Activated naive CD4-positive, alpha-beta T cell treated with anti-CD3 and anti-CD28 coated beads for 36 hours (primary cell): ENCODE measurements at regions not wholly inside any gene's neighbourhood (a gene's known extent, or its start where the extent isn't known, plus 50 kb on each side); places are given as distances from the start of the nearest gene placed in this dataset.

Source experiments
- CTCF ChIA-PET: fragments of 350-600 bp; sonication (Branson Sonifier 250); formaldehyde crosslinking; loops from one replicate; lab custom pipeline; 2021; ENCODE audit warnings: antibody characterized with exemption; lab: Charles Lee
- DNase-seq: peaks from one replicate; pipeline ENCODE4 v3.0.0-alpha.2; 2020
- H3K27ac Mint-ChIP-seq: one replicate; pipeline ENCODE4 v1.8.0; 2021; ENCODE audit warnings: mild to moderate bottlenecking, mixed read lengths
- H3K27me3 Mint-ChIP-seq: one replicate; pipeline ENCODE4 v1.8.0; 2021; ENCODE audit warnings: low read depth, mixed read lengths
- H3K36me3 Mint-ChIP-seq: one replicate; pipeline ENCODE4 v1.8.0; 2021; ENCODE audit warnings: low read depth, mixed read lengths
- H3K4me1 Mint-ChIP-seq: one replicate; pipeline ENCODE4 v1.8.0; 2021; ENCODE audit warnings: low read depth, mixed read lengths
- H3K4me3 Mint-ChIP-seq: one replicate; pipeline ENCODE4 v1.8.0; 2021; ENCODE audit warnings: mild to moderate bottlenecking, moderate library complexity, mixed read lengths
- H3K9me3 Mint-ChIP-seq: one replicate; pipeline ENCODE4 v1.8.0; 2021; ENCODE audit warnings: mixed read lengths
- intact Hi-C: fragments of 100-400 bp; cut with micrococcal nuclease; formaldehyde crosslinking; loops from one replicate; pipeline ENCODE4 v1.15.1; 2023

- Mint-ChIP-seq H3K27me3 (no peaks in the 10 kb centered on the region), H3K9me3 (no peaks in the 10 kb centered on the region), H3K4me3 (no peak overlapping the region), H3K4me1 (peaks cover 54% of the 10 kb centered on the region), H3K36me3 (peaks cover 2% of the 10 kb centered on the region), H3K27ac (no peak overlapping the region)
- no peak for DNase-seq
- intact Hi-C loops: no loop called here
- CTCF ChIA-PET: no interaction called here
Measured at GRCh38 chrX:13126775-13127174, 82.4 kb upstream of the FAM9C start.

- Mint-ChIP-seq H3K9me3 (no peaks in the 10 kb centered on the region), H3K4me1 (peaks cover 49% of the 10 kb centered on the region), H3K4me3 (no peak overlapping the region), H3K27me3 (no peaks in the 10 kb centered on the region), H3K36me3 (peaks cover 2% of the 10 kb centered on the region), H3K27ac (no peak overlapping the region)
- intact Hi-C loops: loop anchor here (2.0 kb wide), 1 partner anchor 32 kb away; no protein-coding TSS in a partner anchor
- CTCF ChIA-PET: interaction anchor here (1.3 kb wide), 1 partner anchor 14 kb away, joined by 4 read pairs; no protein-coding TSS in a partner anchor
- no peak for DNase-seq
Measured at GRCh38 chrX:13125188-13125587, 80.8 kb upstream of the FAM9C start.

GRCh38 chrX:13123857-13124345 is 79.5 kb upstream of the FAM9C start:
- Mint-ChIP-seq H3K36me3 (peaks cover 2% of the 10 kb centered on the region), H3K9me3 (no peaks in the 10 kb centered on the region), H3K27ac (peak overlapping the region; percentile 70), H3K27me3 (no peaks in the 10 kb centered on the region), H3K4me3 (peak overlapping the region; percentile 39), H3K4me1 (peaks cover 49% of the 10 kb centered on the region)
- peak; percentile 6 for DNase-seq
- intact Hi-C loops: loop anchor here (1.0 to 2.0 kb wide), 3 partner anchors 23 to 44 kb away; no protein-coding TSS in a partner anchor
- CTCF ChIA-PET: interaction anchor here (1.3 to 1.5 kb wide), 2 partner anchors 16 to 178 kb away, joined by 4 to 5 read pairs; no protein-coding TSS in a partner anchor

DNA sequence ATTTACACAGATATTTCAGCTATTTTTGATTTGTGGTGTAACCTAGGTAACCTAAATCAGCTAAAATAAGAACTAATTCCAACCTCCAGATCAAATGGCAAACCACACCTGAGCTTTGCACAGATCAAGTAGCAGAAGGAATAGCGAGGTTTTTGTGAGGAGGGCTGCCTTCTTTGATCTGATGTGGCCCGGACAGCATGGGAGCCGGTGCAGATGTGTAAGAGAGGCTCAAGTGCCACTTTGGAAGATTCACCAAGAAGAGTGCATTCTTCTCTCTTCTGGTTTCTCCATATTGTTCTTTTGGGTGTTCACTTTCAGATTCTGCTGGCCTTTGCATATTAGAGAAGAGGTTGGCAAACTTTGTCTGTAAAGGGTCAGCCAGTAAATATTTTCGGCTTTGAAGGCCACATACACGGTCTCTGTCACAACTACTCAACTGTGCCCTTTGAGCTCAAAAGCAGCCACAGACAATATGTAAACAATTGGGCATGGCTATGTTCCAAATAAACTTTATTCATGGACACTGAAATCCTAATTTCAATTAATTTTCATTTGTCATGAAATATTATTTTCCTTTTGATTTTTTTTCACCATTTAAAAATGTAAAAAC is 78.9 kb upstream of the FAM9C start:
- Mint-ChIP-seq H3K4me1 (peaks cover 47% of the 10 kb centered on the region), H3K27ac (peak overlapping the region; percentile 70), H3K27me3 (no peaks in the 10 kb centered on the region), H3K9me3 (no peaks in the 10 kb centered on the region), H3K4me3 (peak overlapping the region; percentile 39), H3K36me3 (peaks cover 2% of the 10 kb centered on the region)
- no peak for DNase-seq
- CTCF ChIA-PET: interaction anchor here (1.5 kb wide), 1 partner anchor 177 kb away, joined by 5 read pairs; no protein-coding TSS in a partner anchor
- intact Hi-C loops: loop anchor here (2.0 kb wide), 1 partner anchor 23 kb away; no protein-coding TSS in a partner anchor

DNA sequence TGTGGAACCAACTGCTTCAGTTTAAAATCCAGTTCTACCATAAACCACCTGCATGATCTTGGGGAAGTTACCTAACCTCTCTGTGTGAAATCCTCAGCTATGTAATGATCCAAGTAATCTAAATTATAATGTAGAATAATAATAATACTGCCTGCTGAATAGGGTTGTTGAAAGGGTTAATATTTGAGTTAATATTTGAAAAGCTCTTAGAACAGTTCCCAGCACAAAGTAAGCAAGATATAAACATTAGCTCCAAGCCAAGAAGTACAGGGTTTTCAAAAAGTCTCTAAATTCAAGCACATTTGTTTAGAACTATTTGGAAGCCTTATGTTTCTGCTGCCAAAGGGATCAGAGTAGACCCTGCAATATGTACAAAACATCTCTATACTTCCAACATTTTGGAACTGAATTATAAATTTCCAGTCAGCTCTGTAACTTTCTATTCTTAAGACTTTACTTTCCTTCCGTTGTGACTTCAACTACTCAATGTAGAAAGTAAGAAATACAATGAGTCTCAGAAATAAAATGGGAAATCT is 76.7 kb upstream of the FAM9C start:
- no peak for DNase-seq
- Mint-ChIP-seq H3K27ac (no peak overlapping the region), H3K9me3 (peaks cover 1% of the 10 kb centered on the region), H3K36me3 (peaks cover 2% of the 10 kb centered on the region), H3K27me3 (no peaks in the 10 kb centered on the region), H3K4me1 (peaks cover 31% of the 10 kb centered on the region), H3K4me3 (no peak overlapping the region)
- CTCF ChIA-PET: no interaction called here
- intact Hi-C loops: no loop called here

DNA sequence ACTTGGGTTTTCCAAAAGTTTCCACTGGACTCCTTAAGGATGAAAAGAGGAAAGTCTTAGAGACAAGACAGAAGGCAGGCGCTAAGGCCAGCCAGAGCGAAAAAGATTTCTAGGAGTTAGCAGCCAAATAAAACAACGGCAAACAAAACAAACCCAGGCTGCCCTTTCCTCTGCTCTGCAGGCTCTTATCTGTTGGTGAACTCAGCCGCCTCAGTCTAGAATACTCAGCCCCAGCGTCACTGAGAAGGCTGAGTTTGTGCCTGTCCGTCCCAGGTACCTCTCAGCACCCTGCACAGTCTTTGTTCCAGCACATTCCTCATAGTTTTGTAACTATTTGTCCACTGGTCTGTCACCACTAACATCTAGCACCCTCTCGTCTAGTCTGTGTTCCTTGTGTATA is 75.6 kb upstream of the FAM9C start:
- DNase-seq: no peak
- no peaks in the 10 kb centered on the region for H3K27me3 Mint-ChIP-seq
- peaks cover 27% of the 10 kb centered on the region for H3K4me1 Mint-ChIP-seq
- no peak overlapping the region for H3K4me3 Mint-ChIP-seq
- H3K36me3 Mint-ChIP-seq: peaks cover 2% of the 10 kb centered on the region
- H3K9me3 Mint-ChIP-seq: peaks cover 1% of the 10 kb centered on the region
- intact Hi-C loops: no loop called here
- CTCF ChIA-PET: interaction anchor here (0.5 kb wide), 1 partner anchor 138 kb away, joined by 3 read pairs; no protein-coding TSS in a partner anchor
- H3K27ac Mint-ChIP-seq: no peak overlapping the region

GRCh38 chrX:13119386-13119785 is 75.0 kb upstream of the FAM9C start:
- no peak for DNase-seq
- peaks cover 2% of the 10 kb centered on the region for H3K36me3 Mint-ChIP-seq
- CTCF ChIA-PET: interaction anchor here (0.5 kb wide), 1 partner anchor 138 kb away, joined by 3 read pairs; no protein-coding TSS in a partner anchor
- H3K27me3 Mint-ChIP-seq: no peaks in the 10 kb centered on the region
- H3K27ac Mint-ChIP-seq: no peak overlapping the region
- H3K4me1 Mint-ChIP-seq: peaks cover 21% of the 10 kb centered on the region
- intact Hi-C loops: no loop called here
- peaks cover 1% of the 10 kb centered on the region for H3K9me3 Mint-ChIP-seq
- no peak overlapping the region for H3K4me3 Mint-ChIP-seq

GRCh38 chrX:13115146-13115855 is 70.9 kb upstream of the FAM9C start:
- H3K27ac Mint-ChIP-seq: no peak overlapping the region
- DNase-seq: no peak
- peaks cover 1% of the 10 kb centered on the region for H3K9me3 Mint-ChIP-seq
- no peaks in the 10 kb centered on the region for H3K36me3 Mint-ChIP-seq
- no peaks in the 10 kb centered on the region for H3K27me3 Mint-ChIP-seq
- H3K4me1 Mint-ChIP-seq: no peaks in the 10 kb centered on the region
- H3K4me3 Mint-ChIP-seq: no peak overlapping the region
- intact Hi-C loops: no loop called here
- CTCF ChIA-PET: no interaction called here

DNA sequence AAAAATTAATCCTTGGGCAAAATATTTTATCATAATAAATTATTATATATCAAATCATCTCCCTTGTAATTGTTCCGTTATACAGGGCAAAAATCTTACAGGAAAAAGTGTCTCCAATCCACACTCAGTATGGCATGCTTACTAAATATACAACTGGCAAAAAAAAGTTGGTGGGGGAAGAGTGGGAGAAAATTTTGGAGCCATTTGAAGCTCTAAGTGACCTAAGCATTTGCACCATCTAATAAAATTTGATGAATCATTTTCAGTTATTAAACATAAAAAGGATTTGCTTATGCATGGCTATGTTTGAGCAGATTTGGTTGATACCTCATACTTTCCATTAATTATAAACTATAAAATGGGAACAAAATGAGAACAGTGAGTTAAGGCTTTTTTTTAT is 68.1 kb upstream of the FAM9C start:
- peaks cover 1% of the 10 kb centered on the region for H3K9me3 Mint-ChIP-seq
- H3K4me1 Mint-ChIP-seq: peaks cover 3% of the 10 kb centered on the region
- H3K36me3 Mint-ChIP-seq: no peaks in the 10 kb centered on the region
- no peak overlapping the region for H3K27ac Mint-ChIP-seq
- DNase-seq: no peak
- no peak overlapping the region for H3K4me3 Mint-ChIP-seq
- intact Hi-C loops: no loop called here
- CTCF ChIA-PET: interaction anchor here (0.6 to 1.2 kb wide), 2 partner anchors 63 to 166 kb away, joined by 3 to 4 read pairs; no protein-coding TSS in a partner anchor
- H3K27me3 Mint-ChIP-seq: no peaks in the 10 kb centered on the region

DNA sequence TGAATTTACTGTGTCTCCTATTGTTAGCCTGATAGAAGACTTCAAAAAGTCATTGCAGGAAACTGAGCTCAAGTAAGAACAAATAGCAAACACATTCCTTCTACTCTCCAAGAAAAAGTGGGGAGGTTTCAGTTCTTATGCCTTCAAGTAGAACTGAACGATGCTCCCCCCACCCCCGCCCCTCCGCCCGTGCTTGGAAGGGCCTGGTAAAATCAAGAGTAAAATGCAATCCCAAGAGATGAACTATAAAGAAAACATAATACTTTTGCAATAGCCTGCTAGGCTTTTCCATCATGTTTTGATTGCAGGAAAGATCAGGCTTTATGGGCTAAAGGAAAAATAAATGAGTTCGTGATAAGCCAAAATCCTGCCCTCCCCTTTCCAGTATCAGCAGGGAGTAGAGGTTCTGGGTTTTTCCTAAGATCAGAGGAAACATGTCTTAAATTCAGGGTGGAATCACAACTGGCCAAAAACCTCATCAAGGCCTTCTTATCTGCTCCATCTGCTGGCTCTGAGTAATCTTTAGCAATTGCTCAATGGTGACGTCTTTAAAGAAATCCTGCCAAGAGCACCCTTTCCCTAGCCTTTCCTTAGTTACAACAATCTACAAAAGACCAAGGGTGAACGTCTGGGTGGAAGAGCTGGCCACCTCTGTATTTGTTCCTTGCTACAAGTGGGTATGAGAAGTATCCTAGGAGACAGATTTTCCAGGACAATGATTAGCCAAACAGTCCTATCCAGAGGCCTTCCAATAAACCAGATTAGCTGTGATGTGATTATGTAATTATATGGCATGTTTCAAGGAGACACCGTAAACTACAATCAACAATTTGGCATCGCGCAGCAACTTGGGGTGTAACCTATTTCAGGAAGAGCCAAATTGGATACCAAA is 66.3 kb upstream of the FAM9C start:
- H3K27ac Mint-ChIP-seq: no peak overlapping the region
- no peak overlapping the region for H3K4me3 Mint-ChIP-seq
- H3K36me3 Mint-ChIP-seq: no peaks in the 10 kb centered on the region
- intact Hi-C loops: no loop called here
- H3K27me3 Mint-ChIP-seq: no peaks in the 10 kb centered on the region
- H3K4me1 Mint-ChIP-seq: peaks cover 3% of the 10 kb centered on the region
- CTCF ChIA-PET: interaction anchor here (0.6 kb wide), 1 partner anchor 325 kb away, joined by 3 read pairs; no protein-coding TSS in a partner anchor
- H3K9me3 Mint-ChIP-seq: no peaks in the 10 kb centered on the region
- no peak for DNase-seq

- no peaks in the 10 kb centered on the region for H3K9me3 Mint-ChIP-seq
- no peak for DNase-seq
- no peak overlapping the region for H3K27ac Mint-ChIP-seq
- CTCF ChIA-PET: no interaction called here
- no peaks in the 10 kb centered on the region for H3K36me3 Mint-ChIP-seq
- H3K4me3 Mint-ChIP-seq: no peak overlapping the region
- intact Hi-C loops: no loop called here
- no peaks in the 10 kb centered on the region for H3K27me3 Mint-ChIP-seq
- peaks cover 3% of the 10 kb centered on the region for H3K4me1 Mint-ChIP-seq
Measured at GRCh38 chrX:13109817-13110216, 65.4 kb upstream of the FAM9C start.

GRCh38 chrX:13103914-13104274 is 59.5 kb upstream of the FAM9C start:
- Mint-ChIP-seq H3K4me3 (no peak overlapping the region), H3K36me3 (no peaks in the 10 kb centered on the region), H3K27me3 (no peaks in the 10 kb centered on the region), H3K9me3 (no peaks in the 10 kb centered on the region), H3K4me1 (peaks cover 38% of the 10 kb centered on the region), H3K27ac (no peak overlapping the region)
- CTCF ChIA-PET: no interaction called here
- DNase-seq: no peak
- intact Hi-C loops: no loop called here
